GM12878 (cell line): ENCODE measurements at regions not wholly inside any gene's neighbourhood (a gene's known extent, or its start where the extent isn't known, plus 50 kb on each side); places are given as distances from the start of the nearest gene placed in this dataset.

Experiments
- EZH2 ChIP-seq: IDR thresholded peaks from 2 replicates; pipeline ENCODE4 v1.6.1; 2012; ENCODE audit warnings: low read depth, mild to moderate bottlenecking, control low read depth, inconsistent platforms, low read length, borderline replicate concordance; ENCODE audit not compliant: control insufficient read depth
- POLR2AphosphoS5 ChIP-seq: IDR thresholded peaks from 2 replicates; pipeline ENCODE4 v1.6.1; 2011; ENCODE audit warnings: mild to moderate bottlenecking, low read length, inconsistent platforms
- RAD21 ChIP-seq: IDR thresholded peaks from 2 replicates; pipeline ENCODE4 v1.6.1; 2011; ENCODE audit warnings: mild to moderate bottlenecking, low read depth, low read length, moderate library complexity; ENCODE audit not compliant: insufficient read depth

GRCh38 chr14:38038171-38038570, 169.5 kb upstream of the SSTR1 start:
- TF ChIP-seq EZH2 (no peak), RAD21 (no peak), POLR2AphosphoS5 (no peak)
